ENCODE measurements at regions not wholly inside any gene's neighbourhood (a gene's known extent, or its start where the extent isn't known, plus 50 kb on each side); places are given as distances from the start of the nearest gene placed in this dataset.

GRCh38 chr11:107157809-107158187 is 139.5 kb upstream of the GUCY1A2 start:
- Histone ChIP-seq H3K27ac (ENCODE audit: low read depth, low read length) (no peak overlapping the region), H3K9me2 (ENCODE audit: insufficient read depth) (no peaks in the 10 kb centered on the region), H3K9me3 (ENCODE audit: control insufficient read depth in 1 of 2, insufficient read depth in 1 of 2, low read depth in 1 of 2, low read length in 2 of 2) (no peaks in the 10 kb centered on the region), H3K27me3 (ENCODE audit: insufficient read depth, low read length) (no peaks in the 10 kb centered on the region), H3K4me3 (replicated peaks in 1 of 2; ENCODE audit: low read depth in 1 of 2, low read length in 2 of 2) (no peak overlapping the region), H3K36me3 (ENCODE audit: control insufficient read depth in 1 of 2, insufficient read depth in 2 of 2, low read length in 2 of 2) (no peaks in the 10 kb centered on the region), H2AFZ (ENCODE audit: low read depth, low read length, poor library complexity, severe bottlenecking) (no peak overlapping the region), H3K9ac (ENCODE audit: low read length) (no peak overlapping the region), H3K79me2 (ENCODE audit: insufficient read depth, low read length) (no peaks in the 10 kb centered on the region), H3K4me2 (ENCODE audit: low read length) (no peak overlapping the region), H3K4me1 (ENCODE audit: control insufficient read depth in 1 of 2, insufficient read depth in 2 of 2, low read length in 2 of 2) (no peaks in the 10 kb centered on the region), H4K20me1 (ENCODE audit: insufficient read depth) (no peaks in the 10 kb centered on the region)
- intact Hi-C loops (cut with micrococcal nuclease) = no loop called here
- no TSS peak for BruUV-seq (replicated peaks)
- ATAC-seq (no peak), DNase-seq (ENCODE audit: low read depth, low spot score) (no peak)
- POLR2A ChIA-PET = no interaction called here
- RAD21 ChIA-PET (ENCODE audit: low non-redundant PET in 1 of 2, low total read pairs in 2 of 2, uncharacterized antibody in 2 of 2, unreplicated experiment in 2 of 2) = no interaction called here
- TF ChIP-seq ATF3 (IDR thresholded peaks at IDR 0.05) (no peak), SRF (IDR thresholded peaks at IDR 0.05; ENCODE audit: low read depth) (no peak)
- CTCF ChIA-PET = no interaction called here

GRCh38 chr11:107157146-107157808 is 139.0 kb upstream of the GUCY1A2 start:
- Histone ChIP-seq H3K36me3 (ENCODE audit: control insufficient read depth in 1 of 2, insufficient read depth in 2 of 2, low read length in 2 of 2) (no peaks in the 10 kb centered on the region), H3K9me2 (ENCODE audit: insufficient read depth) (no peaks in the 10 kb centered on the region), H3K27me3 (ENCODE audit: insufficient read depth, low read length) (no peaks in the 10 kb centered on the region), H3K27ac (ENCODE audit: low read depth, low read length) (no peak overlapping the region), H3K9ac (ENCODE audit: low read length) (no peak overlapping the region), H2AFZ (ENCODE audit: low read depth, low read length, poor library complexity, severe bottlenecking) (no peak overlapping the region), H3K79me2 (ENCODE audit: insufficient read depth, low read length) (no peaks in the 10 kb centered on the region), H4K20me1 (ENCODE audit: insufficient read depth) (no peaks in the 10 kb centered on the region), H3K4me1 (ENCODE audit: control insufficient read depth in 1 of 2, insufficient read depth in 2 of 2, low read length in 2 of 2) (no peaks in the 10 kb centered on the region), H3K9me3 (ENCODE audit: control insufficient read depth in 1 of 2, insufficient read depth in 1 of 2, low read depth in 1 of 2, low read length in 2 of 2) (no peaks in the 10 kb centered on the region), H3K4me3 (replicated peaks in 1 of 2; ENCODE audit: low read depth in 1 of 2, low read length in 2 of 2) (no peak overlapping the region), H3K4me2 (ENCODE audit: low read length) (no peak overlapping the region)
- TF ChIP-seq ATF3 (IDR thresholded peaks at IDR 0.05) (no peak), MAX (IDR thresholded peaks at IDR 0.05) (no peak), EZH2 (IDR thresholded peaks at IDR 0.05) (no peak), FOSL1 (IDR thresholded peaks at IDR 0.05; ENCODE audit: low read depth) (no peak), CBX3 (IDR thresholded peaks at IDR 0.05; ENCODE audit: low read depth) (no peak), RAD21 (IDR thresholded peaks at IDR 0.05; ENCODE audit: low read depth) (no peak), EGR1 (IDR thresholded peaks at IDR 0.05; ENCODE audit: low read depth) (no peak), ZBTB33 (IDR thresholded peaks at IDR 0.05; ENCODE audit: extremely low read depth, insufficient replicate concordance, low read length) (no peak), POLR2AphosphoS5 (IDR thresholded peaks at IDR 0.05; ENCODE audit: low read depth, low read length) (no peak), ELF1 (IDR thresholded peaks at IDR 0.05; ENCODE audit: borderline replicate concordance, low read depth) (no peak), EZH2phosphoT487 (IDR thresholded peaks at IDR 0.05; ENCODE audit: borderline replicate concordance) (no peak), ZFX (IDR thresholded peaks at IDR 0.05) (no peak), CTCF (IDR thresholded peaks at IDR 0.05 in 2 of 3, conservative IDR thresholded peaks at IDR 0.05 in 1 of 3; ENCODE audit: borderline replicate concordance in 1 of 3, insufficient read depth in 1 of 3, low read depth in 2 of 3, low read length in 2 of 3) (no peak), SRF (IDR thresholded peaks at IDR 0.05; ENCODE audit: low read depth) (no peak), TCF7L2 (IDR thresholded peaks at IDR 0.05; ENCODE audit: borderline replicate concordance, extremely low read depth, insufficient read depth, insufficient read length) (no peak)
- no TSS peak for BruUV-seq (replicated peaks)
- ChIA-PET CTCF (no interaction called here), RAD21 (ENCODE audit: low non-redundant PET in 1 of 2, low total read pairs in 2 of 2, uncharacterized antibody in 2 of 2, unreplicated experiment in 2 of 2) (no interaction called here), POLR2A (no interaction called here)
- intact Hi-C loops (cut with micrococcal nuclease) = no loop called here
- DNase-seq (ENCODE audit: low read depth, low spot score) = no peak
- no peak for ATAC-seq
